NCI-H82 (cell line): ENCODE measurements at regions not wholly inside any gene's neighbourhood (a gene's known extent, or its start where the extent isn't known, plus 50 kb on each side); places are given as distances from the start of the nearest gene placed in this dataset.
A peak's percentile ranks its signal among the peaks of the same experiment; 100 is the strongest.

Source experiments
- DNase-seq: peaks from one replicate; lab custom pipeline; 2025; lab: John Stamatoyannopoulos, UW

- DNase-seq = no peak
These were observed 111.5 kb downstream of the ELAPOR2 start for GRCh38 chr7:86947929-86948328.

DNA sequence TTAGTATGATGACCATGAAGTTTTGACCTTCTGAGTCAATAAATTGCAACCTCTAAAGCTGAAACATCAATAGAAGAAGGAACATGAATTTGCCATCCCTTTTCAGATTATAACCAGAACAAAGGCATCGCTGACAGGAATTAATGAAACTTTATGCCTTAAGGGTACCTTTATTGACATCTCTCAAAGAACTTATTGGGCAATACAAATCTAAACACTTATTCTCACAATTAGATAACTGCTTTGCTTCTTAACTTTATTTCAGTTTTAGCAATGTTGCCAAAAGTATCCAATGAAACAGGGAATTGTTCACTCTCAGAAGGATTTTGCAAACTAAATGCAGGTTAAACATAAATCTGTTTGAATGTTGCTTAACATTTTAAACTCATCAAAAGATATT lies 116.0 kb downstream of the ELAPOR2 start:
- no peak for DNase-seq

GRCh38 chr7:86942995-86943394 lies 116.5 kb downstream of the ELAPOR2 start:
- DNase-seq = peak; percentile 55

- DNase-seq = no peak
These were observed 117.4 kb downstream of the ELAPOR2 start for GRCh38 chr7:86942081-86942480.

DNA sequence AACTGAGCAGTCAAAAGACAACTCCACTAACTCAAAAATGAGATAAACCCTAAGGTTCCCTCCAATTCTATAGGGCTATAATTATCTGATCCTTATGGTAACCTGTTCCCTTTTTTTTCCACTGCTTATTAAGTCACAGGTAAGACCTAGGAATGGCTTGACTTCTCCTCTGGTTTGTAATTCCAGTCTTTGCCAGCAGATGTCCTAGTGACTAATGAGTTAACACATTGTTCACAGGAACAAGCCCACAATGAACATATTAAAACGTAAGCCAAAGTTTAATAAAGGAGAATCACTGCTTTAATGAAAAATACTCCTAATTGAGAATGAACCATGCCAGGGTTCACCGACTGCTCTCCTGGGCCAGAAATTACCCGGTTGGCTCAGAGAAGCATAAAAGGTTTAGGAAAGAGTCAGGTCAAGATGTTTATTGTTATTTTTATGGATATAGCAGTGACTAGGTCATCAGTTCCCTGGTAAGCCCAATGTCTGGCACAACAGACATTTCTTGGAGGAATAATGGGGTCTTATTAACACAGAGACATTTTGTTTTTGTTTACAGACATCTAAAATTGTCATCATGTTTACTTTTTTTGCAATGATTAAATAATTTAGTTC lies 120.1 kb downstream of the ELAPOR2 start:
- DNase-seq = peak; percentile 80

DNA sequence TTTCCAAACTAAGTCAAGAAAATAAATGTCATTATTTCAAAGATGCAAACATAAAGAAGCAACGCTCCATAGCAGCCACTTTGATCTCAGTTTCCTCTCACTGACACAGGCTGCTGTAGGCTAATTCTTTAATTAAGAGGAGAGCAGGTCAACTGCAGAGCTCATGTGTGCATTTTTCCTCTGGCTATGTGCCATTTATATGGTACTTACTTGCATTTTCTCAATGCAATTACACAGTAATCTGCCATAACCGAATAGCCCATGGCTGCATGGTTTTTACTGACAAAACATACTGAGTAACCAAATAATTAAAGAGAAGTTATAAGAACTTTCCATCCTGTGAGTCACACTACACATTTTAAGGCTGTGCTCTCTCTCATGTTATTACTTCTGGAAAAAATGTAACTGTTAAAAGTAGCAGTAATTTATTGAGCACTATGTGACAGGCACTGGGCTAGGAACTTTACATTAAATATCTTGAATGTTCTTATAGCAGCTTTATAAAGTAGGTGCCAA lies 122.0 kb downstream of the ELAPOR2 start:
- DNase-seq = no peak

- no peak for DNase-seq
These were observed 126.1 kb downstream of the ELAPOR2 start for GRCh38 chr7:86933295-86933845.

- no peak for DNase-seq
These were observed 127.4 kb downstream of the ELAPOR2 start for GRCh38 chr7:86932038-86932512.

DNA sequence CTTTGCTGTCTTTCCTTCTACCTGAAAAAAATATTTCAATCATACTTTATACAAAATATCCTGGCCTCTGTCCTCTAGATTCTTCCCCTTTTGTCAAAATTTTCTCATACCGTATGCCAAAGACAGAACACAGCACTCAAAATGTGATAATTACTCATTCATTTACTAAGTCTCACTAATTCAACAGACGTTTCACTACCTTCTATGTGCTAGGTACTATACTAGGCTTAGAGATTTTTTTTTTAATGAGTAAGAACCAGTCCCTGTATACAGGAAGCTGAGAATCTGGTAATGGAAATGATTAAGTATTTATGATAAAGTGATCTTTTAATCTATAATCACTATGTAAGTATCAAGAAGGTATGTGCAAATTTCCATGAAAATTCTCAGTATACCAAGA lies 128.0 kb downstream of the ELAPOR2 start:
- DNase-seq = no peak

- DNase-seq = no peak
These were observed 128.7 kb downstream of the ELAPOR2 start for GRCh38 chr7:86930554-86931307.

DNA sequence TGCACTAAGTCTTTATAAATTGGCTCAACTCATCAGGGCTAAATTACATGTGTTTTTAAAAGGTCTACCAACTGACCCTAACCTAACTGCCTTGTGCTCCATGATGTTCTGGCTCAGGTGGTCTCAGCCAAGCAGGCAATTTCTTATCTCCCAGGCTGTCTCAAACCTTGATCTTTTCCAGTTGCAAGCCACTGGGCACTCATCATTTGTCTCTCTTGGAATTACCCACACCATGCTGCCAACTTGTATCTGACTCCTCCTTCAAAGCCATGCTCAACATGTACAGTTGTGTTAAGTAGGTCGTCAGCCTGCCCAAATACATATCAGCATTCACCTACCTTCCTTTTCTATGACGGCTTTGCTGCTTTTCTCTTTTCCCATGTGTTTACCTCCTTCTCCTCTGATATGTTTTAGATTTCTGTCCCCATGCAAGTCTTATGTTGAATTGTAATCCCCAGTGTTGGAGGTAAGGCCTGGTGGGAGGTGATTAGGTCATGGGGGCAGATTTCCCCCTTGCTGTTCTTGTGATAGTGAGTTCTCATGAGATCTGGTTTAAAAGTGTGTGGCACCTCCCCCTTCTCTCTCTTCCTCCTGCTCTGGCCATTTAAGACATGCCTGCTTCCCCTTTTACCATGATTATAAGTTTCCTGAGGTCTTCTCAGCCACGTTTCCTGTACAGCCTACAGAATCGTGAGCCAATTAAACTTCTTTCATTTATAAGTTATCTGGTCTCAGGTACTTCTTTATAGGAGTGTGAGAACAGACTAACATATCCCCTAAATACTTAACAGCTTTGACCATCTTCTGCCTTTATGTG lies 130.0 kb downstream of the ELAPOR2 start:
- DNase-seq = peak; percentile 28

- peak; percentile 61 for DNase-seq
These were observed 131.1 kb downstream of the ELAPOR2 start for GRCh38 chr7:86928308-86928707.

GRCh38 chr7:86926732-86927131 lies 132.7 kb downstream of the ELAPOR2 start:
- peak; percentile 72 for DNase-seq

DNA sequence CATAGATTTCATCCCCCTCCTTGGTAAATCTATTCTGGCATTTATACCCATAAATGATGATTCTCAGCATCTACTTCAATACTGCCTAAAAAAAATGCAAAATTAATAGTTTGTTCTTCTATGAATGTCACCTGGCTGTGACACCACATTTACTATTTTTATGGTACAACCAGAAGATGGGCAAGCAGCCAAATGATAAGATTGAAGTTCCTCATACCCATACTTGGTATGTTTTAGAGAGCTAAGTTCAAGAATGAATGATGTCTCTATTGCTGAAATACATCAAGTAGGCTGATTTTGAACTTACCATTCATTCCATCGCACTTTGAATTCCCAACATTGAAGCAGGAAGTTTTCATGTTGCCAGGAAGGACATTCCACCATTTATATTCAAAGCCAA lies 134.2 kb downstream of the ELAPOR2 start:
- DNase-seq = no peak

GRCh38 chr7:86923527-86923926 lies 135.9 kb downstream of the ELAPOR2 start:
- DNase-seq = no peak

- DNase-seq = no peak
These were observed 139.3 kb downstream of the ELAPOR2 start for GRCh38 chr7:86920154-86920553.

- DNase-seq = no peak
These were observed 141.2 kb downstream of the ELAPOR2 start for GRCh38 chr7:86918245-86918644.

GRCh38 chr7:86916277-86916825 lies 143.1 kb downstream of the ELAPOR2 start:
- DNase-seq = no peak

DNA sequence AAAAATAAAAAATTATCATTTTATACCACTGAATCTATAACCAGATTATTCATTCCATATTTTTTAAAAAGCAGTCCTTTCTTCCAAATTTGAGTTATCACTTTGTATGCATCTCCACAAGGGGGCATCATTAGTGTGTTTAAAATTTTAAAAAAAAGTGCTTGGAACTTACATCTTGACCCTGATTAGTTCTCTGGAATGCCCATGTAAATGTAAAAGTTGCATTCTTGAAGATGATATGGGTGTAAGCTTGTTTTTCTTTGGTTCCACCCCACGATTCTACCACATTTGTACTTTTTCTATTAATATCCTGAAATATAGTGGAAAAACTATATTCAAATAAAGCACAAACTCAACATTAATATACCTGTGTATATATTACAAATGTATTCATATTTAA lies 144.9 kb downstream of the ELAPOR2 start:
- DNase-seq = peak; percentile 40
